GM23338 (cell line): ENCODE measurements at regions not wholly inside any gene's neighbourhood (a gene's known extent, or its start where the extent isn't known, plus 50 kb on each side); places are given as distances from the start of the nearest gene placed in this dataset.
A peak's percentile ranks its signal among the peaks of the same experiment; 100 is the strongest.

Experiments
- ATAC-seq: fragments of 200-7000 bp; cut with Tn5 transposase; 3 replicates; pipeline ENCODE4 v1.9.1; 2020
- DNase-seq: peaks from one replicate; pipeline ENCODE4 v3.0.0-alpha.2; 2015; ENCODE audit warnings: low spot score
- H2AFZ ChIP-seq: fragments of 200-600 bp; sonication (generic); 2 replicates; pipeline ENCODE4 v1.8.0; 2016; ENCODE audit warnings: antibody characterized with exemption, mild to moderate bottlenecking, moderate library complexity
- H3F3A ChIP-seq: fragments of 200-600 bp; sonication (generic); replicated peaks from 2 replicates; pipeline ENCODE4 v1.8.0; 2017; ENCODE audit warnings: antibody characterized with exemption, mixed run types, low read depth
- H3K27ac ChIP-seq: fragments of 200-600 bp; sonication (generic); 2 replicates; pipeline ENCODE4 v1.6.1; 2016; ENCODE audit warnings: low read depth
- H3K27me3 ChIP-seq: fragments of 200-600 bp; sonication (generic); 2 replicates; pipeline ENCODE4 v1.8.0; 2016; ENCODE audit warnings: mild to moderate bottlenecking, mixed run types, moderate library complexity; ENCODE audit not compliant: insufficient read depth
- H3K36me3 ChIP-seq: fragments of 200-600 bp; sonication (generic); 2 replicates; pipeline ENCODE4 v1.8.0; 2016; ENCODE audit warnings: mild to moderate bottlenecking; ENCODE audit not compliant: insufficient read depth
- H3K4me1 ChIP-seq: fragments of 200-600 bp; sonication (generic); 2 replicates; pipeline ENCODE4 v1.8.0; 2016; ENCODE audit warnings: mild to moderate bottlenecking, moderate library complexity; ENCODE audit not compliant: insufficient read depth
- H3K4me2 ChIP-seq: fragments of 200-600 bp; sonication (generic); 2 replicates; pipeline ENCODE4 v1.7.1; 2017; ENCODE audit warnings: mixed run types
- H3K4me3 ChIP-seq: fragments of 200-600 bp; sonication (generic); 2 replicates; pipeline ENCODE4 v1.6.1; 2016; ENCODE audit warnings: mixed run types
- H3K79me2 ChIP-seq: fragments of 200-600 bp; sonication (generic); replicated peaks from 2 replicates; pipeline ENCODE4 v1.8.0; 2017; ENCODE audit warnings: mild to moderate bottlenecking; ENCODE audit not compliant: insufficient read depth
- H3K9me2 ChIP-seq: fragments of 200-600 bp; sonication (generic); 2 replicates; pipeline ENCODE4 v1.8.0; 2017; ENCODE audit not compliant: insufficient read depth
- H4K20me1 ChIP-seq: fragments of 200-600 bp; sonication (generic); replicated peaks from 2 replicates; pipeline ENCODE4 v1.8.0; 2017; ENCODE audit warnings: mild to moderate bottlenecking; ENCODE audit not compliant: insufficient read depth
- H3K27ac Mint-ChIP-seq: 2 replicates; pipeline ENCODE4 v1.8.0; 2020; ENCODE audit warnings: inconsistent platforms, mild to moderate bottlenecking, moderate library complexity, mixed read lengths
- H3K27me3 Mint-ChIP-seq: 3 replicates; pipeline ENCODE4 v1.8.0; 2022; ENCODE audit warnings: low read depth, mild to moderate bottlenecking, moderate library complexity, mixed read lengths, inconsistent platforms; ENCODE audit not compliant: insufficient read depth, poor library complexity
- H3K36me3 Mint-ChIP-seq: 3 replicates; pipeline ENCODE4 v1.8.0; 2021; ENCODE audit warnings: low read depth, mild to moderate bottlenecking, inconsistent platforms, moderate library complexity, mixed read lengths
- H3K4me1 Mint-ChIP-seq: 3 replicates; pipeline ENCODE4 v1.8.0; 2020; ENCODE audit warnings: mild to moderate bottlenecking, inconsistent platforms, mixed read lengths
- H3K4me3 Mint-ChIP-seq: 3 replicates; pipeline ENCODE4 v1.8.0; 2021; ENCODE audit warnings: moderate library complexity, mild to moderate bottlenecking, inconsistent platforms, mixed read lengths
- H3K9me3 Mint-ChIP-seq: 3 replicates; pipeline ENCODE4 v1.8.0; 2020; ENCODE audit warnings: moderate library complexity, mild to moderate bottlenecking, inconsistent platforms, mixed read lengths
- CREB1 ChIP-seq: fragments of 250-450 bp; sonication (Bioruptor Pico); IDR thresholded peaks from 2 replicates; pipeline ENCODE4 v1.5.0; 2020; ENCODE audit warnings: low read depth, mild to moderate bottlenecking, moderate library complexity
- EZH2 ChIP-seq: fragments of 200-600 bp; sonication (generic); IDR thresholded peaks from one replicate; pipeline ENCODE4 v1.8.0; 2017; ENCODE audit warnings: antibody characterized with exemption, mild to moderate bottlenecking, low read depth; ENCODE audit not compliant: unreplicated experiment
- EZH2phosphoT487 ChIP-seq: fragments of 200-600 bp; sonication (generic); IDR thresholded peaks from one replicate; pipeline ENCODE4 v1.8.1; 2018; ENCODE audit warnings: antibody characterized with exemption; ENCODE audit not compliant: unreplicated experiment
- JUNB ChIP-seq: IDR thresholded peaks from one replicate; pipeline ENCODE4 v1.6.1; 2016; ENCODE audit warnings: antibody characterized with exemption; ENCODE audit not compliant: unreplicated experiment
- NANOG ChIP-seq: IDR thresholded peaks from 2 replicates; pipeline ENCODE4 v1.6.1; 2016; ENCODE audit warnings: antibody characterized with exemption, borderline replicate concordance
- POLR2AphosphoS5 ChIP-seq: IDR thresholded peaks from 2 replicates; pipeline ENCODE4 v1.6.1; 2016; ENCODE audit warnings: antibody characterized with exemption, low read depth
- STAT1 ChIP-seq: IDR thresholded peaks from one replicate; pipeline ENCODE4 v1.6.1; 2016; ENCODE audit warnings: antibody characterized with exemption; ENCODE audit not compliant: unreplicated experiment
- ZNF114 ChIP-seq: fragments of 250-450 bp; sonication (Bioruptor Pico); IDR thresholded peaks from 2 replicates; pipeline ENCODE4 v1.5.0; 2020; ENCODE audit warnings: mild to moderate bottlenecking, moderate library complexity
- ZNF331 ChIP-seq: fragments of 250-450 bp; sonication (Bioruptor Pico); IDR thresholded peaks from 2 replicates; pipeline ENCODE4 v1.5.0; 2020; ENCODE audit warnings: low read depth, mild to moderate bottlenecking, moderate library complexity
- TF ChIP-seq, protein P1 (sequence below): fragments of 250-450 bp; sonication (Bioruptor Pico); IDR thresholded peaks from 2 replicates; pipeline ENCODE4 v1.5.0; 2020; ENCODE audit warnings: mild to moderate bottlenecking, moderate library complexity
- TF ChIP-seq, protein P2 (sequence below), 2 experiments: fragments of 200-600 bp in 1 of 2; sonication (generic) in 1 of 2; conservative IDR thresholded peaks; 2 replicates each; pipeline versions ENCODE4 v1.5.1 to v1.6.1; 2016 to 2017; ENCODE audit warnings: antibody characterized with exemption in 2 of 2, low read depth in 2 of 2, mild to moderate bottlenecking in 2 of 2, moderate library complexity in 1 of 2
- TF ChIP-seq, protein P3 (sequence below): IDR thresholded peaks from 2 replicates; pipeline ENCODE4 v1.6.1; 2016; ENCODE audit warnings: antibody characterized with exemption
- TF ChIP-seq, protein P4 (sequence below): IDR thresholded peaks from one replicate; pipeline ENCODE4 v1.6.1; 2018; ENCODE audit warnings: antibody characterized with exemption; ENCODE audit not compliant: unreplicated experiment

DNA sequence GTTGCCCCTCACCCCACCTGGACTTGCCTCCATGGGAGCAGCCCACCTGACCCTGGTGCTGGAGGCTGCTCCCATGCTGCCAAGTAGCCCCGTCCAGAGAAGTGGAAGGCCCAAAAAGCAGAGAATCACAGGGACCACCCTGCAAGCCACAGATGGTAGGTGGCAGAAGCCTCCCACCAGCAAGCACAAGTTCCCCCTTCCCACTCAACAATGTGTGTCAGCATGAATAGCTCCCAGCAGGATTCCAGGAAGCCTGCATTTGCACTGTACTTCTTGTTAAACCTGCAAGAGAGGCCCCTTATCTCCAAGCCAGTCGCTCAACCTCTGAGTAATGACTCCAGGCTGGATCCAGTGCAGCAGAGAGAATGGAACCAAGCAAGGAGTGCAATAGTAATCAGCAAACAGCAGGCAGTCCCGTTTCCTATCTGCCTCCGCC, 180.8 kb upstream of the CST7 start:
- Mint-ChIP-seq H3K9me3 (no peaks in the 10 kb centered on the region), H3K4me3 (no peak overlapping the region), H3K27ac (peak overlapping the region; percentile 68; the same call in 1 of the 2 replicates), H3K4me1 (peaks cover 13% of the 10 kb centered on the region), H3K36me3 (no peaks in the 10 kb centered on the region), H3K27me3 (peaks cover under 1% of the 10 kb centered on the region)
- H3K4me1 ChIP-seq = no peaks in the 10 kb centered on the region
- no peaks in the 10 kb centered on the region for H3K79me2 ChIP-seq
- no peak overlapping the region for H2AFZ ChIP-seq
- no peak overlapping the region for H3K4me2 ChIP-seq
- no peak overlapping the region for H3K4me3 ChIP-seq
- TF ChIP-seq, protein P1, sequence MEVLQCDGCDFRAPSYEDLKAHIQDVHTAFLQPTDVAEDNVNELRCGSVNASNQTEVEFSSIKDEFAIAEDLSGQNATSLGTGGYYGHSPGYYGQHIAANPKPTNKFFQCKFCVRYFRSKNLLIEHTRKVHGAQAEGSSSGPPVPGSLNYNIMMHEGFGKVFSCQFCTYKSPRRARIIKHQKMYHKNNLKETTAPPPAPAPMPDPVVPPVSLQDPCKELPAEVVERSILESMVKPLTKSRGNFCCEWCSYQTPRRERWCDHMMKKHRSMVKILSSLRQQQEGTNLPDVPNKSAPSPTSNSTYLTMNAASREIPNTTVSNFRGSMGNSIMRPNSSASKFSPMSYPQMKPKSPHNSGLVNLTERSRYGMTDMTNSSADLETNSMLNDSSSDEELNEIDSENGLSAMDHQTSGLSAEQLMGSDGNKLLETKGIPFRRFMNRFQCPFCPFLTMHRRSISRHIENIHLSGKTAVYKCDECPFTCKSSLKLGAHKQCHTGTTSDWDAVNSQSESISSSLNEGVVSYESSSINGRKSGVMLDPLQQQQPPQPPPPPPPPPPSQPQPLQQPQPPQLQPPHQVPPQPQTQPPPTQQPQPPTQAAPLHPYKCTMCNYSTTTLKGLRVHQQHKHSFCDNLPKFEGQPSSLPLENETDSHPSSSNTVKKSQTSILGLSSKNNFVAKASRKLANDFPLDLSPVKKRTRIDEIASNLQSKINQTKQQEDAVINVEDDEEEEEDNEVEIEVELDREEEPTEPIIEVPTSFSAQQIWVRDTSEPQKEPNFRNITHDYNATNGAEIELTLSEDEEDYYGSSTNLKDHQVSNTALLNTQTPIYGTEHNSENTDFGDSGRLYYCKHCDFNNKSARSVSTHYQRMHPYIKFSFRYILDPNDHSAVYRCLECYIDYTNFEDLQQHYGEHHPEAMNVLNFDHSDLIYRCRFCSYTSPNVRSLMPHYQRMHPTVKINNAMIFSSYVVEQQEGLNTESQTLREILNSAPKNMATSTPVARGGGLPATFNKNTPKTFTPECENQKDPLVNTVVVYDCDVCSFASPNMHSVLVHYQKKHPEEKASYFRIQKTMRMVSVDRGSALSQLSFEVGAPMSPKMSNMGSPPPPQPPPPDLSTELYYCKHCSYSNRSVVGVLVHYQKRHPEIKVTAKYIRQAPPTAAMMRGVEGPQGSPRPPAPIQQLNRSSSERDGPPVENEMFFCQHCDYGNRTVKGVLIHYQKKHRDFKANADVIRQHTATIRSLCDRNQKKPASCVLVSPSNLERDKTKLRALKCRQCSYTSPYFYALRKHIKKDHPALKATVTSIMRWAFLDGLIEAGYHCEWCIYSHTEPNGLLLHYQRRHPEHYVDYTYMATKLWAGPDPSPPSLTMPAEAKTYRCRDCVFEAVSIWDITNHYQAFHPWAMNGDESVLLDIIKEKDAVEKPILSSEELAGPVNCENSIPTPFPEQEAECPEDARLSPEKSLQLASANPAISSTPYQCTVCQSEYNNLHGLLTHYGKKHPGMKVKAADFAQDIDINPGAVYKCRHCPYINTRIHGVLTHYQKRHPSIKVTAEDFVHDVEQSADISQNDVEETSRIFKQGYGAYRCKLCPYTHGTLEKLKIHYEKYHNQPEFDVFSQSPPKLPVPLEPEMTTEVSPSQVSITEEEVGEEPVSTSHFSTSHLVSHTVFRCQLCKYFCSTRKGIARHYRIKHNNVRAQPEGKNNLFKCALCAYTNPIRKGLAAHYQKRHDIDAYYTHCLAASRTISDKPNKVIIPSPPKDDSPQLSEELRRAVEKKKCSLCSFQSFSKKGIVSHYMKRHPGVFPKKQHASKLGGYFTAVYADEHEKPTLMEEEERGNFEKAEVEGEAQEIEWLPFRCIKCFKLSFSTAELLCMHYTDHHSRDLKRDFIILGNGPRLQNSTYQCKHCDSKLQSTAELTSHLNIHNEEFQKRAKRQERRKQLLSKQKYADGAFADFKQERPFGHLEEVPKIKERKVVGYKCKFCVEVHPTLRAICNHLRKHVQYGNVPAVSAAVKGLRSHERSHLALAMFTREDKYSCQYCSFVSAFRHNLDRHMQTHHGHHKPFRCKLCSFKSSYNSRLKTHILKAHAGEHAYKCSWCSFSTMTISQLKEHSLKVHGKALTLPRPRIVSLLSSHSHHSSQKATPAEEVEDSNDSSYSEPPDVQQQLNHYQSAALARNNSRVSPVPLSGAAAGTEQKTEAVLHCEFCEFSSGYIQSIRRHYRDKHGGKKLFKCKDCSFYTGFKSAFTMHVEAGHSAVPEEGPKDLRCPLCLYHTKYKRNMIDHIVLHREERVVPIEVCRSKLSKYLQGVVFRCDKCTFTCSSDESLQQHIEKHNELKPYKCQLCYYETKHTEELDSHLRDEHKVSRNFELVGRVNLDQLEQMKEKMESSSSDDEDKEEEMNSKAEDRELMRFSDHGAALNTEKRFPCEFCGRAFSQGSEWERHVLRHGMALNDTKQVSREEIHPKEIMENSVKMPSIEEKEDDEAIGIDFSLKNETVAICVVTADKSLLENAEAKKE (CRISPR knock-in tag) = no peak
- no peak for TF ChIP-seq CREB1
- no peak for TF ChIP-seq JUNB
- TF ChIP-seq, protein P2, sequence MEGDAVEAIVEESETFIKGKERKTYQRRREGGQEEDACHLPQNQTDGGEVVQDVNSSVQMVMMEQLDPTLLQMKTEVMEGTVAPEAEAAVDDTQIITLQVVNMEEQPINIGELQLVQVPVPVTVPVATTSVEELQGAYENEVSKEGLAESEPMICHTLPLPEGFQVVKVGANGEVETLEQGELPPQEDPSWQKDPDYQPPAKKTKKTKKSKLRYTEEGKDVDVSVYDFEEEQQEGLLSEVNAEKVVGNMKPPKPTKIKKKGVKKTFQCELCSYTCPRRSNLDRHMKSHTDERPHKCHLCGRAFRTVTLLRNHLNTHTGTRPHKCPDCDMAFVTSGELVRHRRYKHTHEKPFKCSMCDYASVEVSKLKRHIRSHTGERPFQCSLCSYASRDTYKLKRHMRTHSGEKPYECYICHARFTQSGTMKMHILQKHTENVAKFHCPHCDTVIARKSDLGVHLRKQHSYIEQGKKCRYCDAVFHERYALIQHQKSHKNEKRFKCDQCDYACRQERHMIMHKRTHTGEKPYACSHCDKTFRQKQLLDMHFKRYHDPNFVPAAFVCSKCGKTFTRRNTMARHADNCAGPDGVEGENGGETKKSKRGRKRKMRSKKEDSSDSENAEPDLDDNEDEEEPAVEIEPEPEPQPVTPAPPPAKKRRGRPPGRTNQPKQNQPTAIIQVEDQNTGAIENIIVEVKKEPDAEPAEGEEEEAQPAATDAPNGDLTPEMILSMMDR (conservative IDR thresholded peaks at IDR 0.05; ENCODE audit: low read depth in 2 of 2) = no peak
- TF ChIP-seq NANOG = no peak
- TF ChIP-seq, protein P3, sequence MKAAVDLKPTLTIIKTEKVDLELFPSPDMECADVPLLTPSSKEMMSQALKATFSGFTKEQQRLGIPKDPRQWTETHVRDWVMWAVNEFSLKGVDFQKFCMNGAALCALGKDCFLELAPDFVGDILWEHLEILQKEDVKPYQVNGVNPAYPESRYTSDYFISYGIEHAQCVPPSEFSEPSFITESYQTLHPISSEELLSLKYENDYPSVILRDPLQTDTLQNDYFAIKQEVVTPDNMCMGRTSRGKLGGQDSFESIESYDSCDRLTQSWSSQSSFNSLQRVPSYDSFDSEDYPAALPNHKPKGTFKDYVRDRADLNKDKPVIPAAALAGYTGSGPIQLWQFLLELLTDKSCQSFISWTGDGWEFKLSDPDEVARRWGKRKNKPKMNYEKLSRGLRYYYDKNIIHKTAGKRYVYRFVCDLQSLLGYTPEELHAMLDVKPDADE = no peak
- no peak for TF ChIP-seq ZNF331 (CRISPR knock-in tag)
- no peak for TF ChIP-seq EZH2
- TF ChIP-seq, protein P4, sequence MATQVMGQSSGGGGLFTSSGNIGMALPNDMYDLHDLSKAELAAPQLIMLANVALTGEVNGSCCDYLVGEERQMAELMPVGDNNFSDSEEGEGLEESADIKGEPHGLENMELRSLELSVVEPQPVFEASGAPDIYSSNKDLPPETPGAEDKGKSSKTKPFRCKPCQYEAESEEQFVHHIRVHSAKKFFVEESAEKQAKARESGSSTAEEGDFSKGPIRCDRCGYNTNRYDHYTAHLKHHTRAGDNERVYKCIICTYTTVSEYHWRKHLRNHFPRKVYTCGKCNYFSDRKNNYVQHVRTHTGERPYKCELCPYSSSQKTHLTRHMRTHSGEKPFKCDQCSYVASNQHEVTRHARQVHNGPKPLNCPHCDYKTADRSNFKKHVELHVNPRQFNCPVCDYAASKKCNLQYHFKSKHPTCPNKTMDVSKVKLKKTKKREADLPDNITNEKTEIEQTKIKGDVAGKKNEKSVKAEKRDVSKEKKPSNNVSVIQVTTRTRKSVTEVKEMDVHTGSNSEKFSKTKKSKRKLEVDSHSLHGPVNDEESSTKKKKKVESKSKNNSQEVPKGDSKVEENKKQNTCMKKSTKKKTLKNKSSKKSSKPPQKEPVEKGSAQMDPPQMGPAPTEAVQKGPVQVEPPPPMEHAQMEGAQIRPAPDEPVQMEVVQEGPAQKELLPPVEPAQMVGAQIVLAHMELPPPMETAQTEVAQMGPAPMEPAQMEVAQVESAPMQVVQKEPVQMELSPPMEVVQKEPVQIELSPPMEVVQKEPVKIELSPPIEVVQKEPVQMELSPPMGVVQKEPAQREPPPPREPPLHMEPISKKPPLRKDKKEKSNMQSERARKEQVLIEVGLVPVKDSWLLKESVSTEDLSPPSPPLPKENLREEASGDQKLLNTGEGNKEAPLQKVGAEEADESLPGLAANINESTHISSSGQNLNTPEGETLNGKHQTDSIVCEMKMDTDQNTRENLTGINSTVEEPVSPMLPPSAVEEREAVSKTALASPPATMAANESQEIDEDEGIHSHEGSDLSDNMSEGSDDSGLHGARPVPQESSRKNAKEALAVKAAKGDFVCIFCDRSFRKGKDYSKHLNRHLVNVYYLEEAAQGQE = no peak
- TF ChIP-seq ZNF114 (CRISPR knock-in tag) = no peak
- TF ChIP-seq EZH2phosphoT487 = no peak
- no peak for TF ChIP-seq POLR2AphosphoS5
- TF ChIP-seq STAT1 = no peak
- no peaks in the 10 kb centered on the region for H4K20me1 ChIP-seq
- H3F3A ChIP-seq = no peaks in the 10 kb centered on the region
- DNase-seq = no peak
- no peaks in the 10 kb centered on the region for H3K9me2 ChIP-seq
- no peaks in the 10 kb centered on the region for H3K36me3 ChIP-seq
- H3K27ac ChIP-seq = no peak overlapping the region
- no peak for ATAC-seq
- H3K27me3 ChIP-seq = no peaks in the 10 kb centered on the region
